ENCODE measurements at regions not wholly inside any gene's neighbourhood (a gene's known extent, or its start where the extent isn't known, plus 50 kb on each side); places are given as distances from the start of the nearest gene placed in this dataset.
A peak's percentile ranks its signal among the peaks of the same experiment; 100 is the strongest.

DNA sequence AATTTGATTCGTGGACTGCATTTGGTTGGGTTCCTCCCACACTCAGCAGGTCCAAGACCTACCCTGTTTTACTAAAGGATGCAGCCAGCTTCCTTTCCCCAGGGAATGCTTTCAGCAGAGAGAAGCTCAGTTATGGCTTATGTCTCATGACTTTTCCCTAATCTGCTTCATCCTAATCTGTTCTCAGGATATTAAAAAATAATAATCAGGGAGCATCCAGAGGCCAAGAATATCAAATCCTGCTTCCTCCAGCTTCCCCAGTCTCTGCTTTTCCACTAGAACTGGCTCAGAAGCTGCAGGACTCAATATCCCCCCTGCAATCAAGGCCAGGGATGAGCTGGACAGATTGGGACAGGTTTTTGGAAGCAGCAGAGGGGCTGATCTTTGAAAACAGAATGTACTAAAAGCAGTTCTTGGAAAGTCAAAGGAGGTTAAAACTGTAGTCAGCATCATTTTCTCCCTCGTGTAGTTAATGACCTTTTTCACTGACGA lies 326.9 kb upstream of the TNP1 start:
- WGBS (ENCODE audit: insufficient coverage) = no CpG with 5 or more reads among the region's 3 CpGs
- Histone ChIP-seq H3K9me3 (replicated peaks; ENCODE audit: control insufficient read depth, low read depth, low read length) (no peaks in the 10 kb centered on the region), H3K4me3 (ENCODE audit: low read length) (no peak overlapping the region), H3K27me3 (ENCODE audit: control insufficient read depth, insufficient read depth, low read length) (no peaks in the 10 kb centered on the region), H3K36me3 (ENCODE audit: control insufficient read depth, insufficient read depth, low read length) (no peaks in the 10 kb centered on the region), H3K4me1 (ENCODE audit: control insufficient read depth, insufficient read depth, low read length) (peaks cover 18% of the 10 kb centered on the region), H3K27ac (ENCODE audit: low read length) (peak overlapping the region; percentile 42)
- DNase-seq = peak; percentile 99

GRCh38 chr2:217186152-217186551 lies 326.3 kb upstream of the TNP1 start:
- WGBS (ENCODE audit: insufficient coverage) = 100% methylated on average over 1 of the region's 6 CpGs
- Histone ChIP-seq H3K9me3 (replicated peaks; ENCODE audit: control insufficient read depth, low read depth, low read length) (no peaks in the 10 kb centered on the region), H3K36me3 (ENCODE audit: control insufficient read depth, insufficient read depth, low read length) (no peaks in the 10 kb centered on the region), H3K27me3 (ENCODE audit: control insufficient read depth, insufficient read depth, low read length) (no peaks in the 10 kb centered on the region), H3K4me1 (ENCODE audit: control insufficient read depth, insufficient read depth, low read length) (peaks cover 18% of the 10 kb centered on the region), H3K27ac (ENCODE audit: low read length) (no peak overlapping the region), H3K4me3 (ENCODE audit: low read length) (no peak overlapping the region)
- DNase-seq = no peak

DNA sequence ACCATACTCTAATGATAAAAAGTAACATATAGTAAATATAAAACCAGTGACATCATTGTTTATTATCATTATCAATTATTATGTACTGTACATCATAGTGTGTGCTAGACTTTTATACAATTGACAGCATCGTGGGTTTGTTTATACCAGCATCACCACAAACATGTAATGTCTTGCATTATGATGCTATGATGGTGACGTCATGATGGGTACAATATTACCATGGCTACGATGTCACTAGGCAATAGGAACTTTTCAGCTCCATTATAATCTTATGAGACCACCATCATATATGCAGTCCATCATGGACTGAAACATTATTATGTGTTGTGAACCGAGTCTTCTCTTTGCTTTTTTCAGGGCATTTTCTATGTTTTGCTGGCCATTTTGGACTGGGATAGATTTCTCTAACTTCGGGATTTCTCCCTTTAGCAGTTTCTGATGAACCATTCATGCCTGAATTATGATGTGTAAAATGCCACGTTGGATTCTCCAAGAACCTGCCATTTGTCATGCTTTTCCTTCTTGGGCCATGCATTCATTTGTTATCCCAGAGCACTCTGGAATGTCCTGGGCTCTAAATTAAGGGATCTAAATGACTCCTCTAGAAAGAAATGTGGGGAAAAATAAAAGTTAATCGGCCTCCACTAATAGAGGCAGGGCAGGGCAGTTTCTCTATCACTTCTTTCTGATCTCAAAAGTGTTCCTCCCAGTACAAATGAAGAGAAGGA lies 325.6 kb upstream of the TNP1 start:
- Histone ChIP-seq H3K27me3 (ENCODE audit: control insufficient read depth, insufficient read depth, low read length) (no peaks in the 10 kb centered on the region), H3K4me3 (ENCODE audit: low read length) (no peak overlapping the region), H3K27ac (ENCODE audit: low read length) (no peak overlapping the region), H3K4me1 (ENCODE audit: control insufficient read depth, insufficient read depth, low read length) (peaks cover 18% of the 10 kb centered on the region), H3K36me3 (ENCODE audit: control insufficient read depth, insufficient read depth, low read length) (no peaks in the 10 kb centered on the region), H3K9me3 (replicated peaks; ENCODE audit: control insufficient read depth, low read depth, low read length) (no peaks in the 10 kb centered on the region)
- WGBS (ENCODE audit: insufficient coverage) = 62% methylated on average over 2 of the region's 7 CpGs
- DNase-seq = no peak

DNA sequence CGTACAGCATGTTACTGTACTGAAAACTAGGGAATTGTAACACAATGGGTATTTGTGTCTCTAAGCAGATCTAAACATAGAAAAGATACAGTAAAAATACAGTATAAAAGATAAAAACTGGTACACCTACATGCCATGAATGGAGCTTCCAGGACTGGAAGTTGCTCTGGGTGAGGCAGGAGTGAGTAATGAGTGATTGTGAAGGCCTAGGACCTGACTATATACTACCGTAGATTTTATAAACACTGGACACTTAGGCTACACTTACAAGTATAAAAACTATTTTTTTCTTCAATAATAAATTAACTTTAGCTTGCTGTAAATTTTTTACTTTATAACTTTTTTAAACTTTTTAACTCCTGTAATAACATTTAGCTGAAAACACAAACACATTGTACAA lies 324.4 kb upstream of the TNP1 start:
- WGBS (ENCODE audit: insufficient coverage) = no CpG with 5 or more reads among the region's 2 CpGs
- Histone ChIP-seq H3K9me3 (replicated peaks; ENCODE audit: control insufficient read depth, low read depth, low read length) (no peaks in the 10 kb centered on the region), H3K36me3 (ENCODE audit: control insufficient read depth, insufficient read depth, low read length) (no peaks in the 10 kb centered on the region), H3K27me3 (ENCODE audit: control insufficient read depth, insufficient read depth, low read length) (no peaks in the 10 kb centered on the region), H3K4me1 (ENCODE audit: control insufficient read depth, insufficient read depth, low read length) (peaks cover 18% of the 10 kb centered on the region), H3K27ac (ENCODE audit: low read length) (no peak overlapping the region), H3K4me3 (ENCODE audit: low read length) (no peak overlapping the region)
- no peak for DNase-seq

DNA sequence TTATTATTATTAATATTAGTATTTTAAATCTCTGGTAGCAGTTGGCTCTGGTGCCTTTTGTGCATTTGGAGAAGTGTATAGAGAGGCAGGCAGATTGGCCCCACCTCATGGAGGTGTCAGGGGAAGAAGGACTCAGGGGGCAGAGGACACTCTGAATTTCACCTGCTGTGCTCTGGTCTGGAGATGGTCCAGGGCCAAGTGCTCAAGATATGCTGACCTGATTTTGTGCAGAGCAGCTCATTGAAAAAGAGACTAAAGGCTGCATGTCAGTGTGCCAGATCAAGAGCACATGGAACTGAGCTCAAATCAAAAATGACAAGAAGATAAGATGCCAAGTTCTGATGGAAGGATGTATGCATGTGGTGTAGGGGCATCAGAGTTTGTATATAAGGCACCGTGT lies 323.6 kb upstream of the TNP1 start:
- H3K4me3 ChIP-seq (ENCODE audit: low read length) = no peak overlapping the region

GRCh38 chr2:217182926-217183325 lies 323.1 kb upstream of the TNP1 start:
- peak overlapping the region; percentile 56 for H3K27ac ChIP-seq (ENCODE audit: low read length)

More for the DNA sequence above, 323.6 kb upstream of the TNP1 start:
- H3K27ac ChIP-seq (ENCODE audit: low read length) = peak overlapping the region; percentile 56
- WGBS (ENCODE audit: insufficient coverage) = no CpG with 5 or more reads among the region's 1 CpG
- H3K9me3 ChIP-seq (replicated peaks; ENCODE audit: control insufficient read depth, low read depth, low read length) = peaks cover under 1% of the 10 kb centered on the region
- H3K4me1 ChIP-seq (ENCODE audit: control insufficient read depth, insufficient read depth, low read length) = peaks cover 18% of the 10 kb centered on the region
- H3K36me3 ChIP-seq (ENCODE audit: control insufficient read depth, insufficient read depth, low read length) = no peaks in the 10 kb centered on the region
- DNase-seq = no peak
- no peaks in the 10 kb centered on the region for H3K27me3 ChIP-seq (ENCODE audit: control insufficient read depth, insufficient read depth, low read length)

DNA sequence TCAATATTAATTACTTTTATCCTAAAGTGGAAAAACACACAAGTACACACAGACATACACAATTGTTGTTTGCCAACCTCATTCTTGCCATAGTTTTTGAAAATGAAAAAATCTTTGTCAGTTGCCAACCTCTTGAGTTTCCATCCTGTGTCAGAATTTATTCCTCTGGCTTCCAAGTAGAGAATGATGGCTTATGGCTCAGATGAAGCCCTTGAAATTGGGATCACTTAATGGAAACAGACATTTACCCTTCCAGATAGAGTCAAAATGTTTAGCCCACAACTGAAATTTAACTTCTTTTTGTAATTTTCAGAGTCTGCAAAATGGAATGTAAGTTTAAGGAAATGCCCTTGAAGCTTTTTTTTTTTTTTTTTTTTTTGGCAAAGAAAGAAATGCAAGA lies 321.6 kb upstream of the TNP1 start:
- Histone ChIP-seq H3K4me3 (ENCODE audit: low read length) (no peak overlapping the region), H3K4me1 (ENCODE audit: control insufficient read depth, insufficient read depth, low read length) (peaks cover 12% of the 10 kb centered on the region), H3K36me3 (ENCODE audit: control insufficient read depth, insufficient read depth, low read length) (no peaks in the 10 kb centered on the region), H3K27me3 (ENCODE audit: control insufficient read depth, insufficient read depth, low read length) (no peaks in the 10 kb centered on the region), H3K9me3 (replicated peaks; ENCODE audit: control insufficient read depth, low read depth, low read length) (peaks cover 2% of the 10 kb centered on the region), H3K27ac (ENCODE audit: low read length) (no peak overlapping the region)
- peak; percentile 81 for DNase-seq

More at GRCh38 chr2:217182926-217183325, 323.1 kb upstream of the TNP1 start:
- DNase-seq = peak; percentile 92
- Histone ChIP-seq H3K9me3 (replicated peaks; ENCODE audit: control insufficient read depth, low read depth, low read length) (peaks cover 2% of the 10 kb centered on the region), H3K27me3 (ENCODE audit: control insufficient read depth, insufficient read depth, low read length) (no peaks in the 10 kb centered on the region), H3K4me1 (ENCODE audit: control insufficient read depth, insufficient read depth, low read length) (peaks cover 18% of the 10 kb centered on the region), H3K4me3 (ENCODE audit: low read length) (no peak overlapping the region), H3K36me3 (ENCODE audit: control insufficient read depth, insufficient read depth, low read length) (no peaks in the 10 kb centered on the region)
- 16% methylated on average over 3 of the region's 3 CpGs for WGBS (ENCODE audit: insufficient coverage)

DNA sequence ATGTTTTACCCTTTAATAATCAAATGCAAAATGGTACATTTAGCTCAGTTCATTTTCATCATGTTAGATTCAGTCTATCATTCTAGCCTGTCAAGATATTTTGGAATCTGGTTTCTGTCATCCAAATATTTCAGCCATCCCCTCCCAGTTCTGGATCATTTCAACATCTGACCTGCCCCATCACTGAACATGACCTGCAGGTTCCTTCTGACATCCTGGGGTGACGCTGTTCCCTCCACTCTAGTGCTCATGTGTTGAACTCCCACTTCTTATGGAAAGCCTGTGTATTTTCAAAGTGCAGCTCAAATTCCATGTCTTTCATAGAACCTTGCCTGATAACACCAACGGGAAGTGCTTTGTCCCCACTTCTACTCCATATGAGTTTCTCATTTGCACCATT lies 320.0 kb upstream of the TNP1 start:
- H3K36me3 ChIP-seq (ENCODE audit: control insufficient read depth, insufficient read depth, low read length) = no peaks in the 10 kb centered on the region
- peaks cover 12% of the 10 kb centered on the region for H3K4me1 ChIP-seq (ENCODE audit: control insufficient read depth, insufficient read depth, low read length)
- WGBS (ENCODE audit: insufficient coverage) = 100% methylated on average over 1 of the region's 2 CpGs
- no peak for DNase-seq
- no peaks in the 10 kb centered on the region for H3K27me3 ChIP-seq (ENCODE audit: control insufficient read depth, insufficient read depth, low read length)
- no peak overlapping the region for H3K4me3 ChIP-seq (ENCODE audit: low read length)
- H3K9me3 ChIP-seq (replicated peaks; ENCODE audit: control insufficient read depth, low read depth, low read length) = peaks cover 11% of the 10 kb centered on the region
- H3K27ac ChIP-seq (ENCODE audit: low read length) = no peak overlapping the region

DNA sequence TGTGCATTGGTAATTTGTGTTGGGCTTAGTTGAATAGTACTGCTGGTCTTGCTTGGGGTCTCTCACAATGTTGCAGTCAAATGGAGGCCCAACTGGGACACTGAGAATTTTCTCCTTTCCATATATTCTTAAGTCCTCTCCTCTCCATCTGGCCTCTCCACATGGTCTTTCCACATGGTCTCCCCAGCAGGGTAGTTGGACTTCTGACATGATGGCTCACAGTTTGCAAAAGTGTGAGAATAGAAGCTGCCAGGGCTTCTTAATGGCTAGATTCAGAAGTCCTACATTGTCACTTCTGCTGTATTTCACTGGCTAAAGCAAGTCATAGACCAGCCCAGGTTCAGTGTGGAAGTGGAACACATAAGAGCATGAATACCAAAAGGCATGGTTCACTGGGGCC lies 318.5 kb upstream of the TNP1 start:
- peaks cover 7% of the 10 kb centered on the region for H3K4me1 ChIP-seq (ENCODE audit: control insufficient read depth, insufficient read depth, low read length)
- DNase-seq = no peak

GRCh38 chr2:217177720-217178119 lies 317.9 kb upstream of the TNP1 start:
- Histone ChIP-seq H3K4me3 (ENCODE audit: low read length) (no peak overlapping the region), H3K27ac (ENCODE audit: low read length) (no peak overlapping the region), H3K4me1 (ENCODE audit: control insufficient read depth, insufficient read depth, low read length) (peaks cover under 1% of the 10 kb centered on the region), H3K27me3 (ENCODE audit: control insufficient read depth, insufficient read depth, low read length) (no peaks in the 10 kb centered on the region), H3K9me3 (replicated peaks; ENCODE audit: control insufficient read depth, low read depth, low read length) (peaks cover 11% of the 10 kb centered on the region), H3K36me3 (ENCODE audit: control insufficient read depth, insufficient read depth, low read length) (no peaks in the 10 kb centered on the region)
- DNase-seq = peak; percentile 32

More for the DNA sequence above, 318.5 kb upstream of the TNP1 start:
- Histone ChIP-seq H3K27me3 (ENCODE audit: control insufficient read depth, insufficient read depth, low read length) (no peaks in the 10 kb centered on the region), H3K9me3 (replicated peaks; ENCODE audit: control insufficient read depth, low read depth, low read length) (peaks cover 11% of the 10 kb centered on the region), H3K4me3 (ENCODE audit: low read length) (no peak overlapping the region), H3K36me3 (ENCODE audit: control insufficient read depth, insufficient read depth, low read length) (no peaks in the 10 kb centered on the region), H3K27ac (ENCODE audit: low read length) (no peak overlapping the region)

GRCh38 chr2:217171874-217172273 lies 312.0 kb upstream of the TNP1 start:
- Histone ChIP-seq H3K4me1 (ENCODE audit: control insufficient read depth, insufficient read depth, low read length) (peaks cover 8% of the 10 kb centered on the region), H3K27me3 (ENCODE audit: control insufficient read depth, insufficient read depth, low read length) (no peaks in the 10 kb centered on the region), H3K27ac (ENCODE audit: low read length) (no peak overlapping the region), H3K4me3 (ENCODE audit: low read length) (no peak overlapping the region), H3K9me3 (replicated peaks; ENCODE audit: control insufficient read depth, low read depth, low read length) (peaks cover 9% of the 10 kb centered on the region), H3K36me3 (ENCODE audit: control insufficient read depth, insufficient read depth, low read length) (no peaks in the 10 kb centered on the region)
- no peak for DNase-seq

Measured in muscle of leg (tissue), 3 donors.